Amygdala (tissue), 56 donors: ENCODE measurements at regions not wholly inside any gene's neighbourhood (a gene's known extent, or its start where the extent isn't known, plus 50 kb on each side); places are given as distances from the start of the nearest gene placed in this dataset.
"Not testable (repeated sequence)": the region's sequence is repeated elsewhere in the genome, so short reads cannot be mapped to it uniquely, and the experiment has no call there.

Source experiments
- DNase-seq, 56 donors: peaks; one replicate each; lab custom pipeline; 2025; lab: John Stamatoyannopoulos, UW

DNA sequence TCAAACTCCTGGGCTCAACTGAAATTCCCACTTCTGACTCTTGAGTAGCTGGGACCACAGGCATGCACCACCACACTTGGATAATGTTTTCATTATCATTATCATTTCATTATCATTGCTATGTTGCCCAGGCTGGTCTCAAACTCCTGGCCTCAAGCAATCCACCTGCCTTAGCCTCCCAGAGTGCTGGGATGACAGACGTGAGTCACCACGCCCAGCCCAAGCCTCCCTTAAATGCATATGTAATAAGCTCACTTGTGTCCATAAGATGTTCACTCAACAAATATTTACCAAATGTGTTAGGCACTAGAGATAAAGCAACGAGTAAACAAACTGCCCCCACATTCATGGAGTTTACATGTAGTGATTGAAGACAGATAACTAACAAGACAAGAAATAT lies 295.7 kb downstream of the GOLGA6L6 start:
- DNase-seq: not testable (repeated sequence)

DNA sequence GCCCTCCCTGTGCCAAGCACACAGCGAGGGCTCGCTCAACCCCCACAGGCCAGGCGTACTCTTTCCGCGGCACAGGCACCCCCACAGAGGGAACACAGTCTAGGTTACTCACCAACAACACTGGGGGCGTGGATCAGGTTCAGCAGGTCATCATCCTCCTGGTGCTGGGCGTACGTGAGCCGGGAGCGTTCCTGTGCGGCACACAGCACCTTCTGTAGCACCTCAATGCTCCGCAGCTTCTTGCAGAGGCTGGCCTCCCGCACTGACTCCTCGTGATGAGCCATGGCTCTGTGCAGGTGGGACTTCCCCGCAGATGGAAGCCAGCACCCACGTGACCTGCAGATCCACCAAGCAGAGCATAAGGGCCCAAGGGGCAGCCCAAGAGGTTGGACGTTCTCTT lies 296.8 kb downstream of the GOLGA6L6 start:
- DNase-seq: not testable (repeated sequence)

DNA sequence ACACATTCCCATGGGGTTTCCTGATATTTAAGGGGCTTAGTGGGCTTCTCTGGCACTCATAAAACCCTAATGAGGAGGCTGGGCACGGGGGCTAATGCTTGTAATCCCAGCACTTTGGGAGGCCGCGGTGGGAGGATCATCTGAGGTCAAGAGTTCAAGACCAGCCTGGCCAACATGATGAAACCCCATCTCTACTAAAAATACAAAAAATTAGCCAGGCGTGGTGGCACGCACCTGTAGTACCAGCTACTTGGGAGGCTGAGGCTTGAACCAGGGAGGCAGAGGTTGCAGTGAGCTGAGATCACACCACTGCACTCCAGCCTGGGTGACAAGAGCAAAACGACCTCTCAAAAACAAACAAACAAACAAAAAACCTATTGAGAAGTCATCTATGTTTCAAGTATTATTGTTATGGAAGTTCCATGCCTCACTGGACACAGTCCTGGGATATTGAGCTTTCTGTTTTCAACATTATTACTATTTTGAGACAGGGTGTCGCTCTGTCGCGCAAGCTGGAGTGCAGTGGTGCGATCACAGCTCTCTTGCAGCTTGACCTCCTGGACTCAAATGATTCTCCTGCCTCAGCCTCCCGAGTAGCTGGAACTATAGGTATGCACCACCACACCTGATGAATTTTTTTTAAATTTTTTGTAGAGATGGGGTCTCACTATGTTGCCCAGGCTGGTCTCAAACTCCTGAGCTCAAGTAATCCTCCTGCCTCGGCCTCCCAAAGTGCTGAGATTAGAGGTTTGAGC lies 297.9 kb downstream of the GOLGA6L6 start:
- DNase-seq: not testable (repeated sequence)

DNA sequence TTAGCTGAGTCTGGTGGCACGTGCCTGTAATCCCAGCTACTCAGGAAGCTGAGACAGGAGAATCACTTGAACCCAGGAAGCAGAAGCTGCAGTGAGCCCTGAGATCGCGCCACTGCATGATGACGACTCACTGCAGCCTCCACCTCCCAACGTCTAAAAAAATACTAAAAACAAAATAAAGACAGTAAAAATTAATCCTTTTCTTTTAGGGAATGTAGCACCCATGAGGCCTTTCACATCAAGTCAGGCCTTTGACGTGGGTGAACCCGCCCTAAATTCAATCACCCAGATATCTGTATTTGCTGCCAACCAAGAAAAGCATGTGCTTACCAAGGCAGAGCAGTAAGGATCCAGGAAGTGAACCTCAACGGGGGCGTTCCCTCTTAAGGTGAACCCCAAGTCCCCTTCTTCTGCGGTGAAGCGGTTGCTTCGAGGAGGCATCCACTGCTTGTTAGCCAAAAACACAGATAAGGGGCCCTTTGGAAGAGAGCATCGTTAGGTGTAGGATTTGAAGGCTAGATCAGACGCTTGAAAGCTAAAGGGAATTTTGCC lies 301.2 kb downstream of the GOLGA6L6 start:
- DNase-seq: not testable (repeated sequence)

DNA sequence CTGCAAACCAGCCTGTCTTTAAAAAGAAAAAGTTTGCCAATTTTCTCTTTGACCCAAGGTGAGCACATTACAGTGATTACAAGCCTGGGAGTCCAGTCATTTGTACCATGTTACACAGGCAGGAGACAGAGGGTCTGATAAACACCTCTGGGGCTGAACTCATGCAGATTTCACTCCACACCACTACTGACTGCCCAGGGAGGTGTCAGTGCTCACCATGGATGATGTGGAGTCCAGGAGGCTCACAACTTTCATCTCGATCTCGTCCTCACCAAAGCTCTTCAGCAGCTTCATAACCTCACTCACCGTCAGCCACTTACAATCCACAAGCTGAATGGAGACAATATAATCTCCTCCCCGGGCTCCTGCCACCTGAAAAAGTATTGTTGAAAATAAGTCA lies 302.4 kb downstream of the GOLGA6L6 start:
- DNase-seq: not testable (repeated sequence)

DNA sequence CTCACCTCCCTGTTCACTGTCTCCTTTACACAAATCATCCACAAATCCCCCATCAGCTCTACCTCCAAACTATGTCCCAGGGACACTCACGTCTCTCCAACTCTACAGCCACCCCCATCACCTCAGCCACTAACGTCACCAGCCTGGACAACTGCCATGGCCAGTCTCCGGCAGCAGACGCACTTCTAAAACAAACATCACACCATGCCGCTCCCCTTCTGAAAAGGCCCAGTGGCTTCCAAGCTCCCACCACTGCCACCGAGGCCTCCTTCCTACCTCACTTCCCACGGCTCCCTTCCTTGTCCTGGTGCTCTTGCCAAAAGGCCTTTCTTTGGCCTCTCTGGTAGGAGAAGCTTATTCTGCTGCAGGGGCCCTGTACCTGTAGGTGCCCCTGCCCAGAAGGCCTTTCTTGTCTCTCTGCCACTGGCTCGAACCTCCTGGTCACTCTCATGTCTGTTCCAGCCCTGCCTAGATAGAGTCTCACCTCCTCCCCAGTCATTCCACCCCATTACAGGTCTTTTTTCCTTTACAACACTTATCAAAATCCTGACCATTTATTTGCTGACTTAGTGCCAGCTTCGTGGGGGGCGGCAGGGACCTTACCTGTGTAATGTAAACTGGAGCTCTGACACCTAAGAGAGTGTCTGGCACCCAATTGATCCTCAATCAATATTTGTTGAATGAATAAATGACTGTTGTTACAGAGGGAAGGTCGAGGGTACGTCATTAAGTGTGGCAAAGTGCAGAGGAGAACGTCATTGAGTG lies 304.2 kb downstream of the GOLGA6L6 start:
- not testable (repeated sequence) for DNase-seq

DNA sequence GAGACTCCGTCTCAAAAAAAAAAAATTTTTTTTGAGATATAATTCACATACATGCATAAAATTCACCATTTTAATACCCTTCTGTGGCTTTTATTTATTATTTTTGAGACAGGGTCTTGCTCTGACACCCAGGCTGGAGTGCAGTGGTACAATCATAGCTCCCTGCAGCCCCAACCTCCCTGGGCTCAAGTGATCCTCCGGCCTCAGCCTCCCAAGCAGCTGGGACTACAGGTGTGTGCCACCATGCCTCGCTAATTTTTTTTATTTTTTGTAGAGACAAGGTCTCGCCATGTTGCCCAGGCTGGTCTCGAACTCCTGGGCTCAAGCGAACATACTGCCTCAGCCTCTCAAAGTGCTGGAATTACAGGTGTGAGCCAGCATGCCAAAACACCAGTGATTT lies 305.9 kb downstream of the GOLGA6L6 start:
- not testable (repeated sequence) for DNase-seq

DNA sequence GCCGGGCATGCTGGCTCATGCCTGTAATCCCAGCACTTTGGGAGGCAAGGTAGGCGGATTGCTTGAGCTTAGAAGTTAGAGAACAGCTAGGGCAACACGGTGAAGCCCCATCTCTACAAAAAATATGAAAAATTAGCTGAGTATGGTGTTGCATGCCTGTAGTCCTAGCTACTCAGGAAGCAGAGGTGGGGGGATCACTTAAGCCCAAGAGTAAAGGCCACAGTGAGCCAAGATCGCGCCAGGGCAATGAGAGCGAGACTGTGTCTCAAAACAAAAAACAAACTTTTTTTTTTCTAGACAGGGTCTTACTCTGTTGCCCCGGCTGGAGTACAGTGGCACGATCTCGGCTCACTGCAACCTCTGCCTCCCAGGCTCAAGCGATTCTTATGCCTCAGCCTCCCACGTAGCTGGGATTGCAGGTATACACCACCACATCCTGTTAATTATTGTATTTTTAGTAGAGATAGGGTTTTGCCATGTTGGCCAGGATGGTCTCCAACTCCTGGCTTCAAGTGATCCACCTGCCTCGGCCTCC lies 307.5 kb downstream of the GOLGA6L6 start:
- DNase-seq: not testable (repeated sequence)

DNA sequence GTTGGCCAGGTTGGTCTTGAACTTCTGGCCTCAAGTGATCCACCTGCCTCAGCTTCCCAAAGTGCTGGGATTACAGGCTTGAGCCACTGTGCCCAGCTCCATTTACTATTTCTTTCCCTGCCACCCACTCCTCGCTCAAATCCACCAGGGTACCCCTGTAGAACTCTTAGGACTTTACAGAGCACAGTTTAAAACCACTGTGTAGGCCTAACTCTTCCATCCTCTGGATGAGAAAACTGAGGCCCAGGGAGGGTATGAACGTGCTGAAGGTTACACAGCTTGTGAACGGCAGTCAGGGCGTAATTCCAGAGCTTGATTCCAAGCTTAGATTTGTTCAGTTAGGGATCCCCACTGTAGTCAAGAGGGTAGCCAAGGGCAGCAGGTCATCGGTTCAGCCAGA lies 309.1 kb downstream of the GOLGA6L6 start:
- DNase-seq: not testable (repeated sequence)

DNA sequence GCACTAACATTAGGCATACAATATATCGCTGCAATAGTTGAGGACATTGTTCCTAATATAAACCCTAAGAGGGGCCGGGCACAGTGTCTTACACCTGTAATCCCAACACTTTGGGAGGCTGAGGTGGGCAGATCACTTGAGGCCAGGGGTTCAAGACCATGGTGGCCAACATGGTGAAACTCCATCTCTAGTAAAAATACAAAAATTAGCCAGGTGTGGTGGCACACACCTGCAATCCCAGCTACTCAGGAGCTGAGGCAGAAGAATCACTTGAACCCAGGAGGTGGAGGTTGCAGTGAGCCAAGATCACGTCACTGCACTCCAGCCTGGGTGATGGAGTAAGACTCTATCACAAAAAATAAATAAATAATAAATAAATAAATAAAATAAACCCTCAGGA lies 310.9 kb downstream of the GOLGA6L6 start:
- not testable (repeated sequence) for DNase-seq

DNA sequence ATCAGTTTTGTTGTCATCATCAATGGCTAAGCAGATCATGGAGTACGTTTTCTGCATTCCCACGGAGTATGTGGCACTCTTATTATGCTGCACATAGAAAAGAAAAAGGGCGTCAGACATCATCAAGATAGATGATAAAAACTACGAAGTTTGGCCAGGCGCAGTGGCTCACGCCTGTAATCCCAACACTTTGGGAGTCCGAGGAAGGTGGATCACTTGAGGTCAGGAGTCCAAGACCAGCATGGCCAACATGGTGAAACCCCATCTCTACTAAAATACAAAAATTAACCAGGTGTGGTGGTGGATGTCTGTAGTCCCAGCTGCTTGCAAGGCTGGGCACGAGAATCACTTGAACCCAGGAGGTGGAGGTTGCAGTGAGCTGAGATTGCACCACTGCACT lies 312.8 kb downstream of the GOLGA6L6 start:
- not testable (repeated sequence) for DNase-seq

DNA sequence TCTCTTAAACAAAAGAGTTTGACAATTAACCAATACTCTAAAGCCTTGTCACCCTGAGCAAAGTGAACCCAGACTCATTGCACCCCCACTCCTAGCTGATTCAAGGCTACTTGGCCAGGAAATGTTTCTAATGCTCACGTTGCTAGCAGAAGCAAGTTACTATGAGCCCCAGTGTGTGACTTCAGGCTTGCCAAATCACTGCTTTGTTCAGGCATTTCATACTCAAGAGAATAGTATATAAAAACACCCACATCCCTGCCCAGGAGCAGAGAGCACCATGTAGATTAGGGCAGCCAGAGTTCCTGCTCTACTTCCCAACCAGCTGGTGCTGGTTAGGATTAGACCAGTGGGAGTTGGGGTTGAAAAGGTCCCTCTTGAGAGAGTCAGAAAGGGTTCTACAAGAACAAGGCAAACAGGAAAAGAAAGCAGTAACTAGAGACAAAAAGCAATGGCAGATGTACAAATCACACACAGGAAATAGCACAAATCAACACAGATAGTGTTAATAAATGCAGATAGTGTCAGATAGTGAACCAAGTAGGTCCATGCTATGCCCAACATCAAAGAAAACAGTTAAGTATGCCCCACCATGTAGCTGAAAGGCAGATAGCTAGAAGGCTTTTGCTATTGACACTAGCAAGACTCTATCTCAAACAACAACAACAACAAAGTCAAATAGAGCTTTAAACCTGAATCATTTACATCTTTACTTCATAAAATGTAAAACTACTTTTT lies 314.3 kb downstream of the GOLGA6L6 start:
- DNase-seq: not testable (repeated sequence)

DNA sequence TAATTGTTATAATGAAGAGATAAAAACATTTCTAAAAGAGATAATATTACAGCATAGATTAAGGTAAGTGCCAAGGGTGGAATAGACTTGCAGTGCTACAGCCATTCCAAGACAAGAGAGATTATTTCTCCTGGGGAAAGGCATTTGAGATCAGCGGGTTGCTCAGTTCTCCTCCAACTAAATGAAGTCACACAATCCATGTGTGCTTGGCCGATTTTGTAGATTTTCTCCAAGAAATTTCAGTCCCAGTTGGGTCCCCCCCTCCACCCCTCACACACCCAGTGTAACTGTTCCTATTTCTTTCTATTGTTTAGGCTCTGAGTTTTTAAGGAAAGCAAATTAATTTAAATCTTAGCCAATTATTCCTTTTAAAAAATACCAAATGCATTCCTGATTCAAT lies 315.1 kb downstream of the GOLGA6L6 start:
- DNase-seq: not testable (repeated sequence)

DNA sequence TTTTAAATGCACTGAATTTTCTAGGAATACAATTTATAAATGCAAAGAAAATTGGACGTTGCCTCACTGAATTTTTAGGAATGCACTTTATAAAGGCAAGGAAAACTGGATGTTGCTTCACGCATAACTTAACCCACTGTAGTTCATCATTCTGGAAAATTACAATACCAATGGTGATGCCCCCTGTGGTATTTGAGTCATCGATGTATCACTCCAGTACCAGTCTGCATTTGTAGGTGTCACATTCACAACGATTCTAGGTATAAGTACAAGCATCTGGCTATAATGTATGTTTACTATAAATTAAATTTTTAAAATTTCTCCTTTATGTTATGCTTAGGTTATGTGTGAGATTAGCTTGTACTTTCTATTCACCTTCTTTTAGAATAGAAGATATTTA lies 320.5 kb downstream of the GOLGA6L6 start:
- DNase-seq: not testable (repeated sequence)

DNA sequence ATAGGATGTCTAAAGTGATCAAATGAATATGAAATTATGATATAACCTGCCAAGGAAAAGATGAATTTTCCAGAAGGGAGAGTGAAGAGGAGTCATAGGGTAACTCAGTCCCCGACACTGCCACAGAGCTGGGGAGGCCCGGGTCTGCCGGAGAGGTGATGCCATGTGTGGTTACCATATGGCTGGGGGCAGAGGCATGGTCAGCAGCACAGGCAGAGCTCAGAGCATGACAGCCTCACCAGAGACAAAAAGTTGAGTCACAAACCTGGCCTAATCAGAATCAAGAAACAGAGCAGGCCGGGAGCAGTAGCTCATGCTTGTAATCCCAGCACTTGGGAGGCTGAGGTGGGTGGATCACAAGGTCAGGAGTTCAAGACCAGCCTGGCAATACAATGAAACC lies 322.4 kb downstream of the GOLGA6L6 start:
- DNase-seq: not testable (repeated sequence)

DNA sequence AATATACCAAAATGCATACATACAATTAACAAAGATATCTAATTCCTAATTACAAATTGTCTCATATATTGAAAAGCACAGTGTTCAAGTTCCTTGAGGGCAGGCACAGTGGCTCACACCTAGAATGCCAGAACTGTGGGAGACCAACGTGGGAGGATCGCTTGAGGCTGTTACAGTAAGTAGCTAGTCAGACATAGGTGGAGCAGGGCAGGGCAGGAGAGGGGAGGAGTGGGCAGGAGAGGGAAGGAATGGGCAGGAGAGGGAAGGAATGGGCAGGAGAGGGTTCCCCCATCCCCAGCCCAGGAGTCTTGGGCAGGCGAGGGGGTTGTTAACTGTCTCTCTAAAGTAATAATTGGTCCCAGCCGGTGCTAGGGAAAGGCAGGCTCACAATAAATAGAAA lies 325.9 kb downstream of the GOLGA6L6 start:
- not testable (repeated sequence) for DNase-seq

DNA sequence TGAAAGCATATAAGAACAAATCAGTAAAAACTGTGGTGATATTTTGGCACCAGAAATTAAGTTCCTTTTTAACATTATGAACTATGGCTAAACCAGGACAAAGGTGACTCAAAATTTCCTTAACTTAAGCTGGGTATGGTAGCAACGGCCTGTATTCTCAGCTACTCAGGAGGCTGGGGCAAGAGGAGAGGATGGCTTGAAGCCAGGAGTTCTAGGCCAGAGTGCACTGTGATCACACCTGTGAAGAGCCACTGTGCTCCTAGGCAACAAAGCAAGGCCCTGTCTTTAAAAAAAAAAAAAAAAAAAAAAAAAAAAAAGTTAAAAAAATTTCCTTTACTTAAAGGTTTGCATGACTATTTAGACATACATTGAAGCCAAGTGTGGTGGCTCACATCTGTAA lies 327.5 kb downstream of the GOLGA6L6 start:
- not testable (repeated sequence) for DNase-seq

DNA sequence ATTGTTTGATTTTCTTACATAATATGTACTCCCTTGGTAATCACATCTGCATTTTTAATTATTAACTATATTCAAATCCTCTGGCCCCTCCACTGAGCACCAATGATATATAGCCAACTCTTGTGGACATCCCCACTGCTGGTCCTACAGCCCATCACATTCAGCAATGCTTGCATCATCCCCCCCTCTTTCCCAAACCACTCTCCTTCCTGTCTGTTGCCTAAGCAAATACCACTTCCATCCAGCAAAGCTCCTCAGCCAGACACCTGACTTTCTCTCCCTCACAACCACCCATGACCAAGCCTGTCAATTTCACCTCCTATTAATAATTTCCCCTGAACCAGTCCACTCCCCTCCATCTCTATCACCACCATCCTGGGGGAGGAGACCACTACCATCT lies 330.1 kb downstream of the GOLGA6L6 start:
- DNase-seq: not testable (repeated sequence)

DNA sequence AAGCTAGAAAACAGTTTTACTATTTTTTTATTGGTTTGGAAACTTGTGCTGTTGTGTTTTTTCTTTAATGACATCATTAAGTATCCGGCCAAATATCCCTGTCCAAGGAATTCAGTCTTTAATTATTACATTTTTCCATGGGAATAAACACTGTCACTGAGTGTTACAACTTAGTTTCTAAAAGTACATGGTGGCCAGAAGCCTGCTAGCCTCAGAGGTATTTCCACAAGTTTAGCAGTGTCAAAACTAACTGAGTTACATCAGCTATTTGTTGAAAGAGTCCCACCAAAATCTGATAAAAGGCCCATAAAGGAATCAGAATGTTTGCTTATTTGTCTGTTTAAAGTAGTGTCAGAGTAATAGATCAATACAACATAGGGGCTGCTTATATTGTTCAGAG lies 331.6 kb downstream of the GOLGA6L6 start:
- DNase-seq: not testable (repeated sequence)

DNA sequence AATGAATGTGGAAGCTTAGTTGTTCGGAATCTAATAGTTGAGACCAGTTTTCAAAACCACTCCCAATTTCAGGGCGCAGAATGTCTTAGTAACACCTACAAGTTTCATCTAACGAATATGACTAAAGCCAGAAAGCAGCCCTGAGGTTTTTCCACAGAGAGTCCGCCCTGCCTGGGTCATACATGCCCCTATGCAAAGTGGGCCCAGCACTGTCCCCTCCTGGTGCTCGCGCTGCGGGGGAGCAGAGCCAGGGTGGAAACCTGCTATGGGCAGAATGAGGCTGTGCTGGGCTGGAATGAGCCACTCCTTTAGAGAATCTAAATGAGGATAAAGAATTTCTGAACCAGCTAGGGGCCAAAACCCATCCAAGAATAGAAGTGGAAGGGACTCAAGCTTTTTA lies 334.0 kb downstream of the GOLGA6L6 start:
- DNase-seq: not testable (repeated sequence)
